Lung (tissue), 11 donors: ENCODE measurements at regions not wholly inside any gene's neighbourhood (a gene's known extent, or its start where the extent isn't known, plus 50 kb on each side); places are given as distances from the start of the nearest gene placed in this dataset.
A peak's percentile ranks its signal among the peaks of the same experiment; 100 is the strongest.

Source experiments
- ATAC-seq: fragments of 200-7000 bp; cut with Tn5 transposase; one replicate; pipeline ENCODE4 v1.9.1; 2020; ENCODE audit warnings: moderate number of reproducible peaks; ENCODE audit not compliant: insufficient read depth, low FRiP score
- DNase-seq, 3 donors: peaks; one replicate each; pipeline ENCODE4 v3.0.0-alpha.2; 2013 to 2017
- H3K27ac ChIP-seq, 2 donors: one replicate each; pipeline ENCODE4 v1.5.1; 2013; ENCODE audit warnings: mild to moderate bottlenecking in 2 of 2, moderate library complexity in 2 of 2, control low read depth in 1 of 2, inconsistent platforms in 1 of 2, low read depth in 1 of 2, low read length in 1 of 2
- H3K27me3 ChIP-seq, 3 donors: one replicate each; pipeline ENCODE4 v1.5.1; 2013; ENCODE audit warnings: low read length in 2 of 3; ENCODE audit not compliant: control insufficient read depth in 3 of 3, insufficient read depth in 3 of 3
- H3K36me3 ChIP-seq, 4 donors: one replicate each; pipeline ENCODE4 v1.5.1; 2013; ENCODE audit warnings: low read length in 4 of 4, mild to moderate bottlenecking in 1 of 4, moderate library complexity in 1 of 4; ENCODE audit not compliant: control insufficient read depth in 4 of 4, insufficient read depth in 4 of 4
- H3K4me1 ChIP-seq, 5 donors: one replicate each; pipeline ENCODE4 v1.5.1; 2013; ENCODE audit warnings: low read length in 5 of 5, mild to moderate bottlenecking in 2 of 5, moderate library complexity in 1 of 5; ENCODE audit not compliant: control insufficient read depth in 5 of 5, insufficient read depth in 5 of 5
- H3K4me3 ChIP-seq: one replicate; pipeline ENCODE4 v1.5.1; 2013; ENCODE audit warnings: mild to moderate bottlenecking, control low read depth, moderate library complexity
- H3K9ac ChIP-seq, 2 donors: one replicate each; pipeline ENCODE4 v1.5.1; 2013; ENCODE audit warnings: low read length in 2 of 2, control low read depth in 1 of 2; ENCODE audit not compliant: insufficient read depth in 1 of 2
- H3K9me3 ChIP-seq, 4 donors: one replicate each; pipeline ENCODE4 v1.5.1; 2013; ENCODE audit warnings: low read length in 3 of 4, mild to moderate bottlenecking in 1 of 4, moderate library complexity in 1 of 4; ENCODE audit not compliant: control insufficient read depth in 4 of 4, insufficient read depth in 3 of 4
- WGBS, 2 donors: extraction: QIAGEN DNeasy Blood & Tissue Kit; methylation state at CpG; one replicate each; pipeline ENCODE4 v1.1.7; 2013; 5-methylcytosine and 5-hydroxymethylcytosine counted together
- TF ChIP-seq, protein P1 (sequence below): IDR thresholded peaks from 2 replicates; pipeline ENCODE4 v1.5.1; 2012; ENCODE audit warnings: mild to moderate bottlenecking; ENCODE audit errors: control extremely low read depth, extremely low read depth
- donor health status: control.
- donor health status: control.
- donor health status: Bipolar disorder and iron deficiency.
- donor health status: healthy.
- donor health status: DM: yes; HTN: yes; CAD: no.

DNA sequence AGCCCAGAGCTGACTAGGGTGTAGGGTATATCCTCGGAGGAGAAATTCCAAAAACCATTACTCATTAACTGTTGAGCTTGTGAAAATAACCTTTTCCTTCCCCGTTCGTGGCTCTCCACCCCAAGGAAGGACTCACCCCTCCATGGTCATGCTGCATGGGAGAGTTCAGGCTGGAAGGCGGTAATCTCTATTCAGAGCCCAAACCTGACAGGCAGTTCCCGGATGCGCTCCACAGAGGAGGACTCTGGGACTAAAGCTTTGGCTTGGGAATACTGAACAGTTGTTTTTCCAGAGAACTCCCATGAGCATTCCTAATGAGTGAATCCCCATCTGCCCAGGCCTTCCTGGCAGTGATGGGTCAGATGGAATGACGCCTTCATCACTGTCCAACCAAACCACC, 125.4 kb downstream of the BCOR start:
- Histone ChIP-seq H3K27ac (no peak overlapping the region), H3K9me3 (peaks cover 0 to 20% (median 4%) of the 10 kb centered on the region in 4 donors), H3K4me3 (no peak overlapping the region), H3K9ac (no peak overlapping the region), H3K4me1 (no peaks in the 10 kb centered on the region), H3K36me3 (no peaks in the 10 kb centered on the region), H3K27me3 (peaks cover 0 to 2% (median 0%) of the 10 kb centered on the region in 3 donors)
- WGBS, 2 donors = 64 to 83% methylated on average over 7 of the region's 7 CpGs
- ATAC-seq (no peak), DNase-seq (no peak)
- TF ChIP-seq, protein P1, sequence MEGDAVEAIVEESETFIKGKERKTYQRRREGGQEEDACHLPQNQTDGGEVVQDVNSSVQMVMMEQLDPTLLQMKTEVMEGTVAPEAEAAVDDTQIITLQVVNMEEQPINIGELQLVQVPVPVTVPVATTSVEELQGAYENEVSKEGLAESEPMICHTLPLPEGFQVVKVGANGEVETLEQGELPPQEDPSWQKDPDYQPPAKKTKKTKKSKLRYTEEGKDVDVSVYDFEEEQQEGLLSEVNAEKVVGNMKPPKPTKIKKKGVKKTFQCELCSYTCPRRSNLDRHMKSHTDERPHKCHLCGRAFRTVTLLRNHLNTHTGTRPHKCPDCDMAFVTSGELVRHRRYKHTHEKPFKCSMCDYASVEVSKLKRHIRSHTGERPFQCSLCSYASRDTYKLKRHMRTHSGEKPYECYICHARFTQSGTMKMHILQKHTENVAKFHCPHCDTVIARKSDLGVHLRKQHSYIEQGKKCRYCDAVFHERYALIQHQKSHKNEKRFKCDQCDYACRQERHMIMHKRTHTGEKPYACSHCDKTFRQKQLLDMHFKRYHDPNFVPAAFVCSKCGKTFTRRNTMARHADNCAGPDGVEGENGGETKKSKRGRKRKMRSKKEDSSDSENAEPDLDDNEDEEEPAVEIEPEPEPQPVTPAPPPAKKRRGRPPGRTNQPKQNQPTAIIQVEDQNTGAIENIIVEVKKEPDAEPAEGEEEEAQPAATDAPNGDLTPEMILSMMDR = no peak

DNA sequence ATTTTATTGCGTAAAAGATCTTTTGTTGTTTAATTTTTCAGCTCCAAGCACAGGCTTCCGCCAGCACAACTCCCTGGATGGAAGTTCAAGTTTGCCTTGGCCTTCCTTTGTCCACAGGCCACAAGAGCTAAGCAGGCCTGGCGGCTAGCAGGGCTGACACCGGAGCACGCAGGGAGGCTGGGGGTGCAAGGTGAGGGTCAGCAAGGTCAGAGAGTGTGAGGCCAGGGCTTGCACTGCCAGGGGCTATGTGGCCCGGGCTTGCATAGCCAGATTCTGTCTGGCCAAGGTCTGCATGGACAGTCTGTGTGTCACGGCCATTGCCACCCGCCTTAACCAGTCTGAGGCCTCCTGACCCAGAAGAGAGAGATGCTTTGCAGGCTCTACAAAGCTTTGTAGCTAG, 123.9 kb downstream of the BCOR start:
- H3K27me3 ChIP-seq = peaks cover 0 to 2% (median 0%) of the 10 kb centered on the region in 3 donors
- ATAC-seq = no peak
- TF ChIP-seq, protein P1 = no peak
- no peak overlapping the region for H3K27ac ChIP-seq
- DNase-seq = peak in 1 of 3 donors; percentile 19
- no peaks in the 10 kb centered on the region for H3K36me3 ChIP-seq
- no peaks in the 10 kb centered on the region for H3K4me1 ChIP-seq
- no peak overlapping the region for H3K9ac ChIP-seq
- no peak overlapping the region for H3K4me3 ChIP-seq
- WGBS, 2 donors = 86 to 93% methylated on average over 8 of the region's 8 CpGs
- peaks cover 0 to 20% (median 4%) of the 10 kb centered on the region in 4 donors for H3K9me3 ChIP-seq

DNA sequence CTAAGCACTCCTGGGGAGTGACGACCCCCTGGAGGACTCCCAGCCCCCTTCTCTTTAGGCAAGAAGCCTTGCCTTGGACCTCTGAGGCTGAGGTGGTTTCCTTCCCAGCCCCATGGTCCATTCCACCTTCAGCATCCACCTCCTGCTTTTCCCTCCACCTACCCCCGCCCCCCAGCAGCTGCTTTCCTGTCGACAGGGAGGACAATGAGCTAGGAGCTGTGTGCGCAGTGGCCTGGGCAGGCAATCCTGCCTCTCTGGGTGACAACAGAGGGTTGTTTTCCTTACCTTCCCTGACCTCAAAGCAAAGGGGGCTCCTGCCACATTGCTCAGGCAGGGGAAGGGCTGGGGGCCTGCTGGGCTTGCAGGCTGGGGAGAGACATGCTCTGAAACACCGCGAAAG, 123.5 kb downstream of the BCOR start:
- Histone ChIP-seq H3K27me3 (peaks cover 0 to 2% (median 0%) of the 10 kb centered on the region in 3 donors), H3K36me3 (no peaks in the 10 kb centered on the region), H3K4me1 (no peaks in the 10 kb centered on the region), H3K9me3 (peaks cover 0 to 21% (median 4%) of the 10 kb centered on the region in 4 donors), H3K4me3 (no peak overlapping the region), H3K9ac (no peak overlapping the region), H3K27ac (no peak overlapping the region)
- ATAC-seq (no peak), DNase-seq (no peak)
- 67 to 76% methylated on average over 6 of the region's 6 CpGs for WGBS, 2 donors
- TF ChIP-seq, protein P1 = no peak
